Activated gamma-delta T cell treated with Interleukin-2 at 50 U/mL for 16 hours (primary cell): ENCODE measurements at regions not wholly inside any gene's neighbourhood (a gene's known extent, or its start where the extent isn't known, plus 50 kb on each side); places are given as distances from the start of the nearest gene placed in this dataset.
A peak's percentile ranks its signal among the peaks of the same experiment; 100 is the strongest.

Experiments
- DNase-seq: peaks from one replicate; pipeline ENCODE4 v3.0.0-alpha.2; 2020

GRCh38 chr17:77450742-77451244 is 310.0 kb downstream of the SEC14L1 start:
- no peak for DNase-seq

- DNase-seq = peak; percentile 73
Observed at GRCh38 chr17:77451245-77451893, 310.6 kb downstream of the SEC14L1 start.

- DNase-seq = no peak
Observed at GRCh38 chr17:77451894-77452852, 311.4 kb downstream of the SEC14L1 start.

GRCh38 chr17:77453613-77454241 is 313.0 kb downstream of the SEC14L1 start:
- peak; percentile 59 for DNase-seq

- no peak for DNase-seq
Observed at GRCh38 chr17:77454242-77455095, 313.7 kb downstream of the SEC14L1 start.

- DNase-seq = no peak
Observed at GRCh38 chr17:77455111-77455890, 314.5 kb downstream of the SEC14L1 start.

- DNase-seq = no peak
Observed at GRCh38 chr17:77455891-77456260, 315.1 kb downstream of the SEC14L1 start.

- DNase-seq = no peak
Observed at GRCh38 chr17:77456271-77456950, 315.6 kb downstream of the SEC14L1 start.

GRCh38 chr17:77456951-77457548 is 316.3 kb downstream of the SEC14L1 start:
- no peak for DNase-seq

- DNase-seq = no peak
Observed at GRCh38 chr17:77457572-77458201, 316.9 kb downstream of the SEC14L1 start.

- no peak for DNase-seq
Observed at GRCh38 chr17:77458202-77459017, 317.6 kb downstream of the SEC14L1 start.

- DNase-seq = no peak
Observed at GRCh38 chr17:77459018-77459755, 318.4 kb downstream of the SEC14L1 start.

GRCh38 chr17:77460514-77461046 is 319.8 kb downstream of the SEC14L1 start:
- no peak for DNase-seq

GRCh38 chr17:77461277-77462057 is 320.7 kb downstream of the SEC14L1 start:
- DNase-seq = no peak

GRCh38 chr17:77462090-77462489 is 321.3 kb downstream of the SEC14L1 start:
- no peak for DNase-seq

GRCh38 chr17:77462553-77463497 is 322.1 kb downstream of the SEC14L1 start:
- DNase-seq = no peak
